Stimulated activated effector memory CD8-positive, alpha-beta T cell treated with anti-CD3 and anti-CD28 coated beads, Interleukin-12 subunit alpha, Interleukin-12 subunit beta, amount 100 ng/mL, for 72 hours (primary cell): ENCODE measurements at regions not wholly inside any gene's neighbourhood (a gene's known extent, or its start where the extent isn't known, plus 50 kb on each side); places are given as distances from the start of the nearest gene placed in this dataset.
"Not testable (repeated sequence)": the region's sequence is repeated elsewhere in the genome, so short reads cannot be mapped to it uniquely, and the experiment has no call there.

Source experiments
- ATAC-seq: fragments of 150-1000 bp; cut with Tn5 transposase; 2 replicates; pipeline ENCODE4 v1.10.0; 2021
- DNase-seq, 2 donors: peaks; one replicate each; pipeline ENCODE4 v3.0.0; 2021 to 2022; ENCODE audit warnings: low spot score in 2 of 2
- H3K27ac Mint-ChIP-seq: one replicate; pipeline ENCODE4 v1.8.0; 2022; ENCODE audit warnings: mild to moderate bottlenecking, mixed read lengths
- H3K36me3 Mint-ChIP-seq: one replicate; pipeline ENCODE4 v1.8.0; 2022; ENCODE audit warnings: mild to moderate bottlenecking, mixed read lengths
- H3K4me1 Mint-ChIP-seq: one replicate; pipeline ENCODE4 v1.8.0; 2022; ENCODE audit warnings: mixed read lengths
- H3K4me3 Mint-ChIP-seq: one replicate; pipeline ENCODE4 v1.8.0; 2022; ENCODE audit warnings: mild to moderate bottlenecking, mixed read lengths
- H3K9me3 Mint-ChIP-seq: one replicate; pipeline ENCODE4 v1.8.0; 2022; ENCODE audit warnings: mixed read lengths

DNA sequence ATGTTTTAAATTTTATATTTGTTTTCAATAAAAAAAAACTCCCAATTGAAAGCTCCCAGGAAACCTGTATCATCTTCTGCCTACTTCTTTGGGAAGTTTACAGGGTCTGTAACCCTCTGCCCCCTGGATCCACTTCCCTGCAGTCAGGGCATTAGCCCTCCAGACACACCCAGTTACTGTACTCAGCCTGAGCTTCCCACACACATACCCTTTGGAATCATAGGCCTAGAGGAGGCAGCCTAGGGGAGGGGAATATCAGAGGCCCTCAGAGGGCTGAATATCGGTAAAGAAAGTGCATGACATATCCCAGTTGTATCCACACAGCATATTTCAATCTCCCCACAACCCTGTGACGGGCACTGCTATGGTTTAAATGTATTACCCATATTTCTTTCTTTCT, 56.2 kb upstream of the TFPI start:
- not testable (repeated sequence) for H3K9me3 Mint-ChIP-seq, DNase-seq, H3K4me1 Mint-ChIP-seq, H3K4me3 Mint-ChIP-seq, ATAC-seq, H3K36me3 Mint-ChIP-seq, H3K27ac Mint-ChIP-seq

DNA sequence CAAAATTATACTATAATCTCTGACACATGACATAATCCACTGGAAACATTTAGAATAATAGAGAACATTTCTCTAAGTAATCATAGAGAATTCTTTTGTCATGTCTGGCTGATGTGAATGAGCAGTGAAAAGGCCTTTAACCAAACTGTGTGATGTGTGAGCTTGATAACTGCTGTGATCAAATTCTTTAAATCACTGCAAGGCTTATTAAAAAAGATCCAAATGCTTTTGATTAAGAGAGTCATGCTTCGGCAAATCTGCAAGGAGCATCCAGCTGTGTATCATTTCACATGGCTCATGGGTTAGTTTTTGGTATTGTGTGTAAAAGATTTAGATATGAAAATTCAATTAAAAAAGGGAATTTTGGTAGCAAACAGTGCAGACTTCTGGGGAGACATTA, 58.6 kb upstream of the TFPI start:
- Mint-ChIP-seq H3K4me1 (no peaks in the 10 kb centered on the region), H3K9me3 (peaks cover 9% of the 10 kb centered on the region), H3K36me3 (no peaks in the 10 kb centered on the region)

DNA sequence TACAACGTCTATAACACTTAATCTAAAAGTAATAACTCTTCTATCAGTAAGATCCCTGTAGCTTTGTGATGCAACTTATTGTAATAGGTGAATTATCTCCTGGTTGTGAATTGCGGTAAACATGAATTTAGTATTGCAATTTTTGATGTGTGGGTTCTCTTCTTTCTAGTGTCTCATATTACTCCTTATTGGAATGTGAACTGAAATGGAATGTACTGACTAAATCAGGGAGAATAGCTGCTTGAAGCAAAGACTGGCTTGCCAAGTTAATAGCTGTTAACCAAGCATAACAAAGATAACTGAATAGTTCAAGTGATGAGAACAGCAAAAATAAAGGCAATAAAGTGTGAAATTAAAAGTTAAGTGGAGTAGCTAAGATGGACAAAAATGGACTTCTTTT, 60.5 kb upstream of the TFPI start:
- ATAC-seq, result no peak
- H3K4me1 Mint-ChIP-seq, result no peaks in the 10 kb centered on the region

More for the DNA sequence above, 58.6 kb upstream of the TFPI start:
- DNase-seq (no peak), ATAC-seq (no peak)
- Mint-ChIP-seq H3K4me3 (no peak overlapping the region), H3K27ac (no peak overlapping the region)

DNA sequence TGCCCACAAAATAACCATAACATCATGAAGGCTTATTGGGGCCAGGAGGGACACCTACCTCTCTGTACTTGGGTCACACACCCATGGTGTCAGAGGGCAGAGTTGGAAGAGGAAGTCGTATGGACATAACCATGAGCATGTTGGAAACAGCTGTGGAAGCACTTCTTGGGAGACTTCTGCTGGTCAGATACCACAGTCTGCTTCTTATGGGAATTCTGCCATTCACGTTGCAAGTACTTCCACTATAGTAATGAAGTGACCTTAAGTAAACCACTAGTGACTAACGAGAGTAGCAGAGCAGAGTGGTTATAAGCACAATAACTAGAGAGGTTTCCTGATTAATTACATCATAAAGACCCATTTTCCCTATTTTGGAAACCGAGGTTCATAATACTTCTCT, 61.1 kb upstream of the TFPI start:
- Mint-ChIP-seq H3K36me3 (no peaks in the 10 kb centered on the region), H3K4me3 (no peak overlapping the region), H3K27ac (no peak overlapping the region), H3K9me3 (peaks cover 9% of the 10 kb centered on the region), H3K4me1 (no peaks in the 10 kb centered on the region)
- ATAC-seq (no peak), DNase-seq (no peak)

More for the DNA sequence above, 60.5 kb upstream of the TFPI start:
- Mint-ChIP-seq H3K36me3 (no peaks in the 10 kb centered on the region), H3K4me3 (no peak overlapping the region), H3K9me3 (peaks cover 9% of the 10 kb centered on the region), H3K27ac (no peak overlapping the region)
- DNase-seq, result no peak

DNA sequence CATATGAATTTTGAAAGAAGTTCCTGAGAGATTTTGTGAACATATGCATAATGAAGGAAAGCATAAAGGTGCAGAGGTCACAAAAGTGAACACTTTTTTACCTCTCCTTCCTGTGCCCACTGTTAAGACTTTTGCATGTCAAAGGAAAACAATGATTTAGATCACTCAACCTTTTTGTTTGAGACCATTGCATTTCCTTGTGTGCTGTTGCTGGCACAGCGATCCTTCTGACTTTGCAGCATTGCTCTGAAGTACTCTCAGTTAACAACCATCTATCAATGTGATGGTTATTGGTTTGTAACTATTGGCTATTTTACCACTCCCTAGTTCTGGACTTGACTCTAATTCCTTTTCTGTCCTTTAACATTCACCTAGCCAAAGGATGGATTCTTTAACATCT, 61.7 kb upstream of the TFPI start:
- ATAC-seq, result no peak
- H3K9me3 Mint-ChIP-seq, result peaks cover 6% of the 10 kb centered on the region
- no peak overlapping the region for H3K4me3 Mint-ChIP-seq
- DNase-seq, result no peak
- H3K4me1 Mint-ChIP-seq, result no peaks in the 10 kb centered on the region
- H3K36me3 Mint-ChIP-seq, result no peaks in the 10 kb centered on the region
- H3K27ac Mint-ChIP-seq, result no peak overlapping the region

DNA sequence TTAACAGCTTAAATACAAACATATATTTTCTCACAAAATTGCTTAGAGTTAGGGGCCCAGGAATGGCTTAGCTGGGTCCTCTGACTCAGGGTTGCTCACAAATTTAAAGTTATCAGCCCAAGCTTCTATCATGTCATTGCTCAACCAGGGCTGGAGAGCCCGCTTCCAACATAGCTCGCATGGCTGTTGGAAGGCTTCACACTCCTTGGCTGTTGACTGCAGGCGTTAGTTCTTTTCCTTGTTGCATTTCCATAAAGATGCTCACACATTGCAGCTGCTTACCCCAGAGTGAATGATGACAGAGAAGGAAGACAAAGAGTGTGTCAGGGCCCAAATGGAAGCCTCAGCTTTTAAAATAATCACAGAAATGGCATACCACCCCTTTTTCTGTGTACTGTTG, 62.9 kb upstream of the TFPI start:
- ATAC-seq, result no peak
- no peak for DNase-seq
- Mint-ChIP-seq H3K27ac (no peak overlapping the region), H3K4me3 (no peak overlapping the region), H3K9me3 (peaks cover 6% of the 10 kb centered on the region), H3K4me1 (no peaks in the 10 kb centered on the region), H3K36me3 (no peaks in the 10 kb centered on the region)

DNA sequence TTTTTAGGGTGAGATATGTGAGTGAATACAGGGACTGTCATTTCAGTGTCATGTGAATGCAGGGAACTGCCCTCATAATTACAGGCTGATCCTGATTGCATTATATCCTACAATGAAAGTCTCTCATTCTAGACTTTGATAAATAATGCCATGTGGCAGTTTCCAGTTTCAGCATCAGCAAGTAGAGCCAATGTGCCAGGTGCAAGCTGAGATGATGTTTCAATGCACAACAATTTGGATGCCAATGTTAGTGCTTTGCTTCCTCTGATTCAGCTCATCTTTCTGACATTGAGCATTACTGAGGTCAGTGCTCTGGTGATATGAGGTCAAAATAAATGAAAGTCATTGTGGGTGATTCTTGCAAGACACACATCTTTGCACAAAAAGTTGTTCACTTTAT, 63.7 kb upstream of the TFPI start:
- Mint-ChIP-seq H3K27ac (no peak overlapping the region), H3K9me3 (peaks cover 4% of the 10 kb centered on the region), H3K36me3 (no peaks in the 10 kb centered on the region), H3K4me1 (no peaks in the 10 kb centered on the region), H3K4me3 (no peak overlapping the region)
- DNase-seq (no peak), ATAC-seq (no peak)

DNA sequence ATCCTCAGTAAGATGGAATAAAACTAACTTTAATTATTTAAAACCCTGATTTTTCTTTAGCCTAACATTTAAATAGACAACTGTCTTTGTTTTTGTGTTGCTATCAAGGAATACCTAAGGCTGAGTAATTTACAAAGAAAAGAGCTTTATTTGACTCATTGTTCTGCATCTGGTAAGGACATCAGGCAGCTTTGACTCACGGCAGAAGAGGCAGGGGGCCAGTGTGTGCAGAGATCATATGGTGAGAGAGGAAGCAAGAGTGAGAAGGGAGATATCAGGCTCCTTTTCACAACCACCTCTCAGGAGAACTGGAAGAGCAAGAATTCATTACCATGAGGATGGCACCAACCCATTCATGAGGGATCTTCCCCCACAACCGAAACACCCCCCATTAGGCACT, 64.6 kb upstream of the TFPI start:
- H3K4me3 Mint-ChIP-seq, result no peak overlapping the region
- H3K36me3 Mint-ChIP-seq, result no peaks in the 10 kb centered on the region
- H3K4me1 Mint-ChIP-seq, result no peaks in the 10 kb centered on the region
- no peak overlapping the region for H3K27ac Mint-ChIP-seq
- ATAC-seq, result no peak
- peaks cover 3% of the 10 kb centered on the region for H3K9me3 Mint-ChIP-seq
- DNase-seq, result no peak

DNA sequence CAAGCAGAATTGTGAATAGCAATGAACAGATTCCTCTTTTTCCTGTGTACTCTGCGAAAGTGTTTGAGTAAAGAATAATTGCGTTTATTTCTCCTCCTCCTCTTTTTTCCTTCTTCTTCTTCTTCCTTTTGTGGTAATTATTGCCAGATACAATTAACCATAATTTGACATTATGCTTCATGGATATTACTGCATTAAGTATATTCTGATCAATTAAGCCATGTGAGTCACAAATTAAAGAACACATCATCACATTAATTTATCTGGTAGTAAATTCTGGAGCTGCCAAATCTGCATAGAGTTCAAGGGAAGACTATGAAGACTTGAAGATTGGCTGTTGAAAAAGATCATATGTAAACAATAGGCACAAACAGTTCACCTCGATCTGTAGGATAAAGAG, 72.9 kb upstream of the TFPI start:
- H3K36me3 Mint-ChIP-seq, result no peaks in the 10 kb centered on the region
- no peaks in the 10 kb centered on the region for H3K4me1 Mint-ChIP-seq
- H3K4me3 Mint-ChIP-seq, result no peak overlapping the region
- H3K9me3 Mint-ChIP-seq, result peaks cover 13% of the 10 kb centered on the region
- H3K27ac Mint-ChIP-seq, result no peak overlapping the region
- DNase-seq (no peak), ATAC-seq (no peak)

DNA sequence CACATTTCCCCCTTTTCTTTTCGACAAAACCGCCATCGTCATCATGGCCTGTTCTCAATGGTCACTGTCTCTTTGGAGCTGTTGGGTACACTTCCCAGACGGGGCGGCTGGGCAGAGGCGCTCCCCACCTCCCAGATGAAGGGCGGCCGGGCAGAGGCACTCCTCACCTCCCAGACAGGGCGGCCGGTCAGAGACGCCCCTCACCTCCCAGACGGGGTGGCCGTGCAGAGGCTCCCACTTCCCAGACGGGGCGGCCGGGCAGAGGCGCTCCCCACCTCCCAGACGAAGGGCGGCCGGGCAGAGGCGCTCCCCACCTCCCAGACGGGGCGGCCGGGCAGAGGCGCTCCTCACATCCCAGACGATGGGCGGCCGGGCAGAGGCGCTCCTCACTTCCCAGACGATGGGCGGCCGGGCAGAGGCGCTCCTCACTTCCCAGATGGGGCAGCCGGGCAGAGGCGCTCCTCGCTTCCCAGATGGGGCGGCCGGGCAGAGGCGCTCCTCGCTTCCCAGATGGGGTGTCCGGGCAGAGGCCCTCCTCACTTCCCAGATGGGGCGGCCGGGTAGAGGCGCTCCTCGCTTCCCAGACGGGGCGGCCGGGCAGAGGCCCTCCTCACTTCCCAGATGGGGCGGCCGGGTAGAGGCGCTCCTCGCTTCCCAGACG, 82.6 kb upstream of the TFPI start:
- ATAC-seq, H3K27ac Mint-ChIP-seq, DNase-seq, H3K4me3 Mint-ChIP-seq, H3K4me1 Mint-ChIP-seq, H3K36me3 Mint-ChIP-seq: not testable (repeated sequence)
- H3K9me3 Mint-ChIP-seq, result peaks cover 10% of the 10 kb centered on the region

DNA sequence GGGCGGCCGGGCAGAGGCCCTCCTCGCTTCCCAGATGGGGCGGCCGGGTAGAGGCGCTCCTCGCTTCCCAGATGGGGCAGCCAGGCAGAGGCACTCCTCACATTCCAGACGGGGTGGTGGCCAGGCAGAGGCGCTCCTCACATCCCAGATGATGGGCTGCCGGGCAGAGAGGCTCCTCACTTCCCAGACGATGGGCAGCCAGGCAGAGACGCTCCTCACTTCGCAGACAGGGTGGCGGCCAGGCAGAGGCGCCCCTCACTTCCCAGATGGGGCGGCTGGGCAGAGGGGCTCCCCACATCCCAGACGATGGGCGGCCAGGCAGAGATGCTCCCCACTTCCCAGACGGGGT, 83.1 kb upstream of the TFPI start:
- H3K36me3 Mint-ChIP-seq, DNase-seq, H3K4me1 Mint-ChIP-seq, ATAC-seq, H3K27ac Mint-ChIP-seq, H3K4me3 Mint-ChIP-seq: not testable (repeated sequence)
- H3K9me3 Mint-ChIP-seq, result peaks cover 10% of the 10 kb centered on the region

DNA sequence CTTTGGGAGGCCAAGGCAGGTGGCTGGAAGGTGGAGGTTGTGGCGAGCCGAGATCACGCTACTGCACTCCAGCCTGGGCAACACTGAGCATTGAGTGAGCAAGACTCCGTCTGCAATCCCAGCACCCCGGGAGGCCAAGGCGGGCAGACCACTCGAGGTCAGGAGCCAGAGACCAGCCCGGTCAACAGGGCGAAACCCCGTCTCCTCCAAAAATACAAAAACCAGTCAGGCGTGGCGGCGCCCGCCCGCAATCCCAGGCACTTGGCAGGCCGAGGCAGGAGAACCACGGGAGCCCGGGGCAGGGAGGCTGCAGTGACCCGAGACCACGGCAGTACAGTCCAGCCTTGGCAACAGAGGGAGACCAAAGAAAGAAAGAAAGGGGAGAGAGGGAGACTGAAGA, 83.5 kb upstream of the TFPI start:
- H3K27ac Mint-ChIP-seq, DNase-seq, H3K36me3 Mint-ChIP-seq, H3K4me3 Mint-ChIP-seq, H3K4me1 Mint-ChIP-seq, ATAC-seq: not testable (repeated sequence)
- H3K9me3 Mint-ChIP-seq, result peaks cover 10% of the 10 kb centered on the region

DNA sequence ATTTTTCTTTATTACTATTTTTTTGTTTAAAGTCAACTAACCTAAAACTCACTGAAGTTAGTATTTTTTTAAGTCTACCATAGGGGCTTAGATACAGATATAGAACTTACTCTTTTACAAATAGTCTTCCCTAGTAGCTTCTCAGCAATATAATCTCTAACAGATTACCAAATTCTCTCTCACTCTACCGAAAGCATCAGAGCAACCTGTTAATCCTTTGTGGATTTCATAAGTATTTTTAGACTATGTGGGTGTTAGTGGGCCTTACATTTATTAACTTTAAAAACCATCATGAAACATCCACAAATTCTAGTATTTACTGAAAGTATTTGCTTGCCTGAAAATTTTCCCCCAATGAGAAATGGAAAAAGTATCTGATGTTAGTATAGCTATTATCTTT, 84.6 kb upstream of the TFPI start:
- H3K4me3 Mint-ChIP-seq, result no peak overlapping the region
- H3K4me1 Mint-ChIP-seq, result no peaks in the 10 kb centered on the region
- peaks cover 10% of the 10 kb centered on the region for H3K9me3 Mint-ChIP-seq
- DNase-seq (no peak), ATAC-seq (no peak)
- H3K27ac Mint-ChIP-seq, result no peak overlapping the region
- no peaks in the 10 kb centered on the region for H3K36me3 Mint-ChIP-seq

DNA sequence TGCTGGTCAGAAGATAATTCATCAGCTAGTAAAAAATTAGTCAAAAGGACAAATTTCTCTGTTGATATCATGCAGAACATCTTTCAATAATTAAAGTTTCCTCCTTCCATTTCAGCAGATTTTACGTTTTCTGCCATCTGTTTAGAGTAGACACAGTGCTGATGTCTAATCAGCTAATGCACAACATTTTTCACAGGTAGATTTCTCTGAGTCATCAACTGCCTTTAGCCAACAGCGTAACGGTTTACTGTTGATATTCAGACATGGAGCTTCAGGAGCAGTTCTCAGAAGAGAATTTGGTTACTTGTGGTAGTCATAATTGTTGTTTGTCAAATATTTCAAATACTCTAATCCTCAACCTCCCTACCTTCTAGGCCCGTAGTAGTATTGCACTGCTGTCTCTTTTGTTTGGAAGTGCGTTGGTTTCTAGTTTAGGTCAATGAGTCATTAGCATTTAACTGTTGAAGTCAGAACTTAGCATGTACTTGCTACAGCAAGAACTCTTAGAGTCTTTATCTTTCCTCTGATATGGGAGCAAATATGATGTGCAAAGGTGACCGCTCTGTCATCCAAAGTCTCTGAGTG, 86.8 kb upstream of the TFPI start:
- Mint-ChIP-seq H3K27ac (no peak overlapping the region), H3K4me3 (no peak overlapping the region), H3K4me1 (no peaks in the 10 kb centered on the region), H3K36me3 (no peaks in the 10 kb centered on the region), H3K9me3 (peaks cover 3% of the 10 kb centered on the region)
- no peak for DNase-seq
- ATAC-seq, result no peak

DNA sequence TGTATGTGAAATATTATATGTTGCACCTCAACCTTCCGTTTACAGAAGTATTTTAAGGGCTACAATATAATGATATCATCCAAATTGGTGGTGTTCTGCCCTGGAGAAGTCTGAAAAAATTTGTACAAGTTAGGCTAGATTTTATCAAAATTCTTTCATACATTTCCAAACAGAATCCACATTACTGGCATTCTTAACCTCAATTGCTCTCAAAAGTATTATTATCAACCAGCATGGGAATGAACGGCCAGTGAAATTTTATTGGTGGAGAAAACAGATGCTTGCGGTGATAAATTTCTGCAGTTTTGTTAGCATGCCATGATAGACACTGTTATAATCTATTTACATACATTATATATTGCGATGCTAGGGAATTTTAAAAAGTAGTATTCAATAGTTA, 88.3 kb upstream of the TFPI start:
- Mint-ChIP-seq H3K27ac (no peak overlapping the region), H3K4me3 (no peak overlapping the region), H3K9me3 (no peaks in the 10 kb centered on the region), H3K36me3 (no peaks in the 10 kb centered on the region), H3K4me1 (no peaks in the 10 kb centered on the region)
- ATAC-seq, result no peak
- DNase-seq, result no peak

DNA sequence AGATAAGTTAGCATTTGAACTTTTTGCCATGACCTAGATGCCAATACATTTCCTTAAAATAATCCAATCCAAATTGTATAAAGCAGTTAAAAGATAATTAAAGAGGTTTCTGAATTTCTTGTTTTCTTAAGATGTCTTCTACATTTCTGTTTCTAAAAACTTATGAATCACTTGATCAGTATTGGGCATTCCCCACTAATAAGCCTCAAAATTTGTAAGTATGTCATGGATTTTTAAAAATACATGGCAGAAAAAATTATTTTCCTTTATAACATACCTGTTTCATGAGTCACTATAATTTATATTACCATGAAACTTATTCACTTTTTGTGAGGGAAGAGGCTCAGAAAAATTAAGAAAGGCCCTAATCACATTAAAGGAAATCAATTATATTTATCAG, 90.3 kb upstream of the TFPI start:
- Mint-ChIP-seq H3K4me1 (no peaks in the 10 kb centered on the region), H3K36me3 (no peaks in the 10 kb centered on the region), H3K4me3 (no peak overlapping the region), H3K9me3 (no peaks in the 10 kb centered on the region), H3K27ac (no peak overlapping the region)
- DNase-seq (no peak), ATAC-seq (no peak)

DNA sequence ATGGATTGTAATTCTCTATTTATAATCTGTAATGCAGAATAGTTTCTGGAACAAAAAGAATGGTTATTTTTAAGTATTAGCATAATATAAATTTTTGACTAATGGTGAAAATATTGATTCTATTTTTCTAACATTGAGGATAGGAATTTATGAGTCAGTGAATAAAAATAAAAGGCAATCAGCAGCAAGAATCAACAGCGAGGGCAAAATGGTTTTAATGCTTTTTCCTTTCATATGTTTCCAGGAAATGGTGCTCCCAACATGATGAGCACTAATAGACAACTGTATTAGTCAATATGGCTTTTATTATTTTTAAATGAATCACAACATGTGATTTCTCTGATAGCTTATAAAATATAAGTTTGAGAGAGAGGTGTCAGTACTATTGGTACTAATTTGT, 90.7 kb upstream of the TFPI start:
- Mint-ChIP-seq H3K9me3 (no peaks in the 10 kb centered on the region), H3K27ac (no peak overlapping the region), H3K4me1 (no peaks in the 10 kb centered on the region), H3K4me3 (no peak overlapping the region), H3K36me3 (no peaks in the 10 kb centered on the region)
- DNase-seq, result no peak
- ATAC-seq, result no peak
